ENCODE measurements at regions not wholly inside any gene's neighbourhood (a gene's known extent, or its start where the extent isn't known, plus 50 kb on each side); places are given as distances from the start of the nearest gene placed in this dataset.

DNA sequence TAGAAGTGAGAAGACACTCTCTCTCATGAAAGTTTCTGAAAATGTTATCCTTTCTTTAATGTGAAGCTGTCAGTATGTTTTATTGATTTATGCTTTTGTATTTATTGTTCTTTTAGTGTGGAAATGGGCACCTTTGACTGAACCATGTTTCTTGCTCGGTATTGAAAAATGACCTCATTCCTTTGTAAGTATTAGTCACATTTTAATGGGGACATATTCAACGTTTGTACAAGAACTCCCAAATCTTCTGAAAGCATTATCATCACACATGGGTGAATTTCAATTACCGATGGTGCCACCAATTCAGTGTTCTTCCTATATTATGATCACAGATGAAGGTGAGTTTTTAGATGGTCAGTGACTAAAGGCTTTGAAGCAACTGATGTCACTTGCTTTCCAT, 371.8 kb upstream of the GCFC2 start:
- TF ChIP-seq CTCF (IDR thresholded peaks at IDR 0.05; ENCODE audit: borderline replicate concordance, extremely low read depth, low read length, poor library complexity, severe bottlenecking) (no peak), EZH2 (IDR thresholded peaks at IDR 0.05; ENCODE audit: borderline replicate concordance, low read depth, low read length, severe bottlenecking) (no peak)
- Histone ChIP-seq H3K79me2 (ENCODE audit: insufficient read depth, low read length) (no peaks in the 10 kb centered on the region), H3K27me3 (ENCODE audit: insufficient read depth, low read length, poor library complexity) (no peaks in the 10 kb centered on the region), H3K9ac (ENCODE audit: low read depth, low read length) (no peak overlapping the region), H2AFZ (ENCODE audit: low read depth, low read length) (no peak overlapping the region), H4K20me1 (ENCODE audit: insufficient read depth, low read length) (no peaks in the 10 kb centered on the region), H3K9me3 (ENCODE audit: insufficient read depth, low read length, severe bottlenecking) (no peaks in the 10 kb centered on the region), H3K4me1 (ENCODE audit: insufficient read depth, low read length) (no peaks in the 10 kb centered on the region), H3K27ac (ENCODE audit: low read length) (no peak overlapping the region), H3K4me2 (ENCODE audit: insufficient read depth, low read length) (no peak overlapping the region), H3K4me3 (ENCODE audit: low read depth in 1 of 2, low read length in 2 of 2) (no peak overlapping the region), H3K36me3 (ENCODE audit: insufficient read depth, low read length) (no peaks in the 10 kb centered on the region)
- DNase-seq, result no peak
- ATAC-seq (ENCODE audit: insufficient read depth, low read depth), result no peak

DNA sequence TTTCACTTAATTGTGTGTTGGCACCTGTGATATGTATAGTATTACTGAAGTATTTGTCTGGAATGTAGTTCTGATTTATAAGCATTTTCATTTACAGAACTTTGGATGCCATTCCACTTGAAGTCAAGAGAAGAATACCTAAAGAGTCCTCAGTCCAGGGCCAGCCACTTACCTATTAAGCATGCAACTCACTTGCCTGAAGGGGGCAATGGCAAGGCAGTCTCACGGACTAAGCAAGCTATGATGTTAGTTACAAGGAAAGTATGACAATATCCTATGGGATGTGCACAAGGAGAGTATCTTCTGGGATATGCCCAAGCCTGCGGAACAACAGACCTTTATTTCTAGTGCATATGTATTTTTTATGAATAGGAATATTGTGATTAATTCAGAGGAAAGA, 369.4 kb upstream of the GCFC2 start:
- ATAC-seq (ENCODE audit: insufficient read depth, low read depth), result no peak
- TF ChIP-seq EZH2 (IDR thresholded peaks at IDR 0.05; ENCODE audit: borderline replicate concordance, low read depth, low read length, severe bottlenecking) (no peak), CTCF (IDR thresholded peaks at IDR 0.05; ENCODE audit: borderline replicate concordance, extremely low read depth, low read length, poor library complexity, severe bottlenecking) (no peak)

DNA sequence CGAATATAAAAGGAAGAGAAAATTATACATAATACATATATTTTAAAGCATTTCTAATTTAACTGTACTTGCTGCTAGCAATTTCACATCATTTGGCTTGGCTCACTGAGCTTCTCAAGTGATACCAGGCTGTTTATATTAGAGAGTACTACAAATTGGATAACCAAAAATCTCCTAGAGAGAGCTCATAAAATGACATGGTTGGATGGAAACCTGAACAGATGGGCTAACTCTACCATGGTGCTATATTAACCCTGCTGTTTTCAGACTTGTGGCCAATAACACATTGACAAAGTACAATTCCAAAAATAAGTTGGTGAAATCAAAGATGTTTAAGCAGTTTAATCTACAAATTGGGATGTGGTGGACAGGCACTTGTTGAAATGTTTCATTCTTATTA, 364.4 kb upstream of the GCFC2 start:
- Histone ChIP-seq H3K4me1 (ENCODE audit: insufficient read depth, low read length) (no peaks in the 10 kb centered on the region), H3K27ac (ENCODE audit: low read length) (no peak overlapping the region), H3K4me3 (ENCODE audit: low read depth in 1 of 2, low read length in 2 of 2) (no peak overlapping the region), H3K4me2 (ENCODE audit: insufficient read depth, low read length) (no peak overlapping the region), H3K36me3 (ENCODE audit: insufficient read depth, low read length) (no peaks in the 10 kb centered on the region), H3K9ac (ENCODE audit: low read depth, low read length) (no peak overlapping the region), H4K20me1 (ENCODE audit: insufficient read depth, low read length) (no peaks in the 10 kb centered on the region), H3K9me3 (ENCODE audit: insufficient read depth, low read length, severe bottlenecking) (no peaks in the 10 kb centered on the region), H3K27me3 (ENCODE audit: insufficient read depth, low read length, poor library complexity) (no peaks in the 10 kb centered on the region), H2AFZ (ENCODE audit: low read depth, low read length) (no peak overlapping the region), H3K79me2 (ENCODE audit: insufficient read depth, low read length) (no peaks in the 10 kb centered on the region)
- DNase-seq, result no peak
- ATAC-seq (ENCODE audit: insufficient read depth, low read depth), result no peak
- TF ChIP-seq EZH2 (IDR thresholded peaks at IDR 0.05; ENCODE audit: borderline replicate concordance, low read depth, low read length, severe bottlenecking), result no peak
- TF ChIP-seq CTCF (IDR thresholded peaks at IDR 0.05; ENCODE audit: borderline replicate concordance, extremely low read depth, low read length, poor library complexity, severe bottlenecking), result no peak

More for the DNA sequence above, 369.4 kb upstream of the GCFC2 start:
- Histone ChIP-seq H3K79me2 (ENCODE audit: insufficient read depth, low read length) (no peaks in the 10 kb centered on the region), H3K27me3 (ENCODE audit: insufficient read depth, low read length, poor library complexity) (no peaks in the 10 kb centered on the region), H2AFZ (ENCODE audit: low read depth, low read length) (no peak overlapping the region), H3K4me1 (ENCODE audit: insufficient read depth, low read length) (no peaks in the 10 kb centered on the region), H3K9me3 (ENCODE audit: insufficient read depth, low read length, severe bottlenecking) (no peaks in the 10 kb centered on the region), H4K20me1 (ENCODE audit: insufficient read depth, low read length) (no peaks in the 10 kb centered on the region), H3K27ac (ENCODE audit: low read length) (no peak overlapping the region), H3K4me3 (ENCODE audit: low read depth in 1 of 2, low read length in 2 of 2) (no peak overlapping the region), H3K4me2 (ENCODE audit: insufficient read depth, low read length) (no peak overlapping the region), H3K36me3 (ENCODE audit: insufficient read depth, low read length) (no peaks in the 10 kb centered on the region), H3K9ac (ENCODE audit: low read depth, low read length) (no peak overlapping the region)
- no peak for DNase-seq
